GM03348 (cell line): ENCODE measurements at regions not wholly inside any gene's neighbourhood (a gene's known extent, or its start where the extent isn't known, plus 50 kb on each side); places are given as distances from the start of the nearest gene placed in this dataset.

Source experiments
- DNase-seq: peaks from one replicate; pipeline ENCODE4 v3.0.0; 2012; ENCODE audit warnings: low spot score

- DNase-seq, result no peak
These were observed 58.6 kb upstream of the GK2 start for GRCh38 chr4:79466621-79467020.
